ENCODE measurements at regions not wholly inside any gene's neighbourhood (a gene's known extent, or its start where the extent isn't known, plus 50 kb on each side); places are given as distances from the start of the nearest gene placed in this dataset.

- H2AFZ ChIP-seq (ENCODE audit: insufficient read depth, low read depth, low read length, poor library complexity, severe bottlenecking), result peak overlapping the region; percentile 66
- intact Hi-C loops (cut with micrococcal nuclease), result no loop called here
- H3K9ac ChIP-seq (ENCODE audit: insufficient read depth, low read length, poor library complexity, severe bottlenecking), result no peak overlapping the region
- H3K4me3 Mint-ChIP-seq, result peak overlapping the region; percentile 77 to 89
- H3K27ac ChIP-seq (ENCODE audit: low read depth in 1 of 2, low read length in 2 of 2), result peak overlapping the region in 1 of 2 donors; percentile 12
- no peaks in the 10 kb centered on the region for H3K79me2 ChIP-seq (ENCODE audit: insufficient read depth, low read length)
- peaks cover 2 to 15% (median 14%) of the 10 kb centered on the region in 3 donors for H3K27me3 Mint-ChIP-seq (ENCODE audit: low read depth in 3 of 3)
- H3K9me3 Mint-ChIP-seq, result no peaks in the 10 kb centered on the region
- peak overlapping the region in 1 of 3 experiments; percentile 52 for H3K4me3 ChIP-seq (replicated peaks in 1 of 3; ENCODE audit: low read depth in 2 of 3, low read length in 3 of 3)
- peaks cover 43% of the 10 kb centered on the region for H3K4me1 Mint-ChIP-seq
- no peaks in the 10 kb centered on the region for H4K20me1 ChIP-seq (ENCODE audit: insufficient read depth, low read length)
- peaks cover 31 to 41% of the 10 kb centered on the region in 2 donors for H3K4me1 ChIP-seq (ENCODE audit: control insufficient read depth in 1 of 2, insufficient read depth in 2 of 2, low read length in 2 of 2)
- H3K4me2 ChIP-seq (replicated peaks; ENCODE audit: extremely low read depth, low read length, poor library complexity, severe bottlenecking), result peak overlapping the region; percentile 69
- no peak for TF ChIP-seq CTCF (IDR thresholded peaks at IDR 0.05)
- no peaks in the 10 kb centered on the region for H3K9me3 ChIP-seq (replicated peaks in 1 of 2; ENCODE audit: control insufficient read depth in 1 of 2, insufficient read depth in 1 of 2, low read length in 2 of 2)
- no peaks in the 10 kb centered on the region for H3K36me3 ChIP-seq (replicated peaks in 1 of 2; ENCODE audit: control insufficient read depth in 1 of 2, insufficient read depth in 2 of 2, low read length in 2 of 2)
- WGBS (ENCODE audit: insufficient coverage), result no CpG with 5 or more reads among the region's 5 CpGs
- DNase-seq, result peak in 2 of 3 donors; percentile 39 to 53
- no peaks in the 10 kb centered on the region for H3K36me3 Mint-ChIP-seq
- no peaks in the 10 kb centered on the region for H3K27me3 ChIP-seq (ENCODE audit: control insufficient read depth in 2 of 2, insufficient read depth in 2 of 2, low read length in 2 of 2)
- H3K27ac Mint-ChIP-seq, result peak overlapping the region in 2 of 7 donors; percentile 11 to 70
Measured at GRCh38 chr15:99487337-99487730, 78.5 kb upstream of the MEF2A start.

GRCh38 chr15:99492275-99492674 is 73.5 kb upstream of the MEF2A start:
- no peak for TF ChIP-seq CTCF (IDR thresholded peaks at IDR 0.05)
- Histone ChIP-seq H3K4me1 (ENCODE audit: control insufficient read depth in 1 of 2, insufficient read depth in 2 of 2, low read length in 2 of 2) (peaks cover 28 to 39% of the 10 kb centered on the region in 2 donors), H2AFZ (ENCODE audit: insufficient read depth, low read depth, low read length, poor library complexity, severe bottlenecking) (no peak overlapping the region), H3K79me2 (ENCODE audit: insufficient read depth, low read length) (no peaks in the 10 kb centered on the region), H3K36me3 (replicated peaks in 1 of 2; ENCODE audit: control insufficient read depth in 1 of 2, insufficient read depth in 2 of 2, low read length in 2 of 2) (no peaks in the 10 kb centered on the region), H3K27ac (ENCODE audit: low read depth in 1 of 2, low read length in 2 of 2) (no peak overlapping the region), H3K9me3 (replicated peaks in 1 of 2; ENCODE audit: control insufficient read depth in 1 of 2, insufficient read depth in 1 of 2, low read length in 2 of 2) (no peaks in the 10 kb centered on the region), H3K9ac (ENCODE audit: insufficient read depth, low read length, poor library complexity, severe bottlenecking) (no peak overlapping the region), H4K20me1 (ENCODE audit: insufficient read depth, low read length) (no peaks in the 10 kb centered on the region), H3K4me3 (replicated peaks in 1 of 3; ENCODE audit: low read depth in 2 of 3, low read length in 3 of 3) (no peak overlapping the region), H3K27me3 (ENCODE audit: control insufficient read depth in 2 of 2, insufficient read depth in 2 of 2, low read length in 2 of 2) (no peaks in the 10 kb centered on the region), H3K4me2 (replicated peaks; ENCODE audit: extremely low read depth, low read length, poor library complexity, severe bottlenecking) (no peak overlapping the region)
- Mint-ChIP-seq H3K36me3 (no peaks in the 10 kb centered on the region), H3K27me3 (ENCODE audit: low read depth in 3 of 3) (peaks cover 2 to 6% (median 5%) of the 10 kb centered on the region in 3 donors), H3K9me3 (peaks cover 0 to 4% (median 0%) of the 10 kb centered on the region in 7 donors), H3K27ac (peak overlapping the region in 1 of 7 donors; percentile 18), H3K4me3 (no peak overlapping the region), H3K4me1 (peaks cover 39% of the 10 kb centered on the region)
- intact Hi-C loops (cut with micrococcal nuclease), result no loop called here
- WGBS (ENCODE audit: insufficient coverage), result 100% methylated on average over 1 of the region's 6 CpGs
- no peak for DNase-seq
